GM19438 (cell line): ENCODE measurements at regions not wholly inside any gene's neighbourhood (a gene's known extent, or its start where the extent isn't known, plus 50 kb on each side); places are given as distances from the start of the nearest gene placed in this dataset.
"Not testable (repeated sequence)": the region's sequence is repeated elsewhere in the genome, so short reads cannot be mapped to it uniquely, and the experiment has no call there.

ENCODE experiments used
- ATAC-seq: cut with Tn5 transposase; IDR thresholded peaks from one replicate; pipeline ENCODE4 v1.9.1; 2021; ENCODE audit warnings: low read depth; ENCODE audit not compliant: unreplicated experiment

DNA sequence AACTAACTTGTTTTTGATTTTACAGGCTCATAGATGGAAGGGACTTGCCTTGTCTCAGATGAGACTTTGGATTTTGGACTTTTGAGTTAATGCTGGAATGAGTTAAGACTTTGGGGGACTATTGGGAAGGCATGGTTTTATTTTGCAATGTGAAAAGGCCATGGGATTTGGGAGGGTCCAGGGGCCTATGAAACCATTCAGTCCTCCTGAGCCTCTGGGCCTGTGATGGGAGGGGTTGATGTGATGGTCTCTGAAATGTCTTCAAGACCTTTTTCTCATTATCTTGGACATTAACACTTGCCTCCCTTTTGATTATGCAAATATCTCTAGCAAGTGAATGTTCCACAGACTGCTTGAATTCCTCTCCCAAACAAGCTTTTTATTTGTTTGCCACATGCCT lies 346.0 kb upstream of the DIPK2B start:
- ATAC-seq, result not testable (repeated sequence)

DNA sequence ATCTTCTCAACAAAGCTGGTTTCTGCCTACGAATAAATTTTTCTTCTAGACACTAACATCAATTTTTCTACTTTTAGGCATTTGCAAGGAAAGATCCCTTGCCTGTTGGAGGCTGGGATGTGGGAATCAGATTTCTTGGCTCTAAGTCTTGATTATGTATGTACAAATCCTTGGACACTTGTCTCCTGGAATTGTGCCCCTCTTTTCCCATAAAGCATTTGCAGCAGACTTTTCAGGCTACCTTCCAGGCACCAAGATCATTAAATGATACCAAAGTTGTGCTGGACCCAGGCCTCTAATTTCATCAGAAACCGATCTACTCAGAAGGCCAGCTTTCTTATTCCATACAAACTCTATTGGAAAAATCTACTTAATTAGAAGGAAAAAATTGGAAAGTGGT lies 339.5 kb upstream of the DIPK2B start:
- no peak for ATAC-seq

DNA sequence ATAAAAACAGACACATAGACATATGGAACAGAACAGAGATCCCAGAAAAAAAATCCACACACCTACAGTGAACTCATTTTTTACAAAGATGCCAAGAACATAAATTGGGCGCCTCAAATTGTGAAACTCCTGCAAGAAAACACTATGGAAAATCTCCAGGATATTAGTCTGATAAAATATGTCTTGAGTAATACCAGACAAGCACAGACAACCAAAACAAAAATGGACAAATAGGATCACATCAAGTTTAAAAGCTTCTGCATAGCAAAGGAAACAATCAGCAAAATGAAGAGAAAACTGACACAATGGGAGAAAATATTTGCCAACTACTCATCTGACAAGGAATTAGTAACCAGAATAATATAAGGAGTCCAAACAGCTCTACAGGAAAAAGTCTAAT lies 337.3 kb upstream of the DIPK2B start:
- ATAC-seq, result no peak

DNA sequence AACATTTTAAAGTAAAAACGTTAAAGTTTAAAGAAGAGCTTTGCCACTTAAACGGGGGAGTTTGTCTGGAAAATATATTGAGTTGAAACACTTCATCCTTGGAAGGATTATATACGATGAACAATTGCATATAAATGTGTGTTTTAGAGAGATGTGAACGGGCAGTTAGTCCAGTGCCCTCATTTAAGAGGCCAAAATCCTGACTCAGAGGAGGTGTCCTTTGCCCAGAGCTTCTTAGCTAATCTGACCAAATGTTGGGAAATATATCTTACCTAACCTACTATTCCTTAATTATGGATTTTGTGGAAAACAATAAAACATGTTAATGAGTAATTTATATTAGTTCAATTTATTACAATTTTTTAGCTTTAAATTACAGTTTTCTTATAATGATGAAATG lies 327.2 kb upstream of the DIPK2B start:
- ATAC-seq, result no peak

DNA sequence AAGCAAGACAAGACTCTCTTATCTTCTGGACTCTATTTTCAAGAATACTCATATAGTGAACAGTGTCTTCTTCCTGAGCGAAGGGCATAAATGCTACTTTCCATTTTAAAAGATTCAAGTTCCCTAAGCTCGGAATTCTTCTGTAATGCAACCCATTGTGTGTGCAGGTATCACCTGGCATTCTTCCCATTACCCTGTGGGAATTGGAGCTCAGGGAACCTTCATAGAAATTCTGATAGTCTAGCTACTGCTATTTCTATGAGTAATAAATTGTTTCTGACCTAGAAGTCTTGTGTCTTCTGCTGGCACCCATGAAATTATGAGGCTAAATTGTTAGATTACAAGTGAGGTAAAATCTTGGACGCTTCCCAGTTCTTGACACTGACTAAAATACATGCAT lies 324.1 kb upstream of the DIPK2B start:
- no peak for ATAC-seq

DNA sequence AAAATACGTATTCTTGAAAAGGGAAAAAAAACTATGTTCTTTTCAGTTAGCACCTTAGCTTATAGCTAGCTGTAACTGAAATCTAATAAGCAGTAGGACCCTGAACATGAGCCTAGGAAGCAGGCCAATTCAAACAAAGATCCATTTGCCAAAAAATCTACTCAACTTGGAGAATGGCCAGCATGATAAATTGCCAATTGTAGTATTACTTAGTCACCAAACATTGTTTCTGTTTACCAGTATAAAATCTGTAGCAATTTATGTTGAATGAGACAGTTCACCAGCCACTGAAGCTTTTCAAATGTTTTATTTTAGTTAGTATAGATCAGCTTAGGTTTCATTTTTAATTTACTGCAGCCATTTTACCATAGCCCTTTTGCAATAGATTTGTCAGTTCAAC lies 323.6 kb upstream of the DIPK2B start:
- ATAC-seq, result no peak

DNA sequence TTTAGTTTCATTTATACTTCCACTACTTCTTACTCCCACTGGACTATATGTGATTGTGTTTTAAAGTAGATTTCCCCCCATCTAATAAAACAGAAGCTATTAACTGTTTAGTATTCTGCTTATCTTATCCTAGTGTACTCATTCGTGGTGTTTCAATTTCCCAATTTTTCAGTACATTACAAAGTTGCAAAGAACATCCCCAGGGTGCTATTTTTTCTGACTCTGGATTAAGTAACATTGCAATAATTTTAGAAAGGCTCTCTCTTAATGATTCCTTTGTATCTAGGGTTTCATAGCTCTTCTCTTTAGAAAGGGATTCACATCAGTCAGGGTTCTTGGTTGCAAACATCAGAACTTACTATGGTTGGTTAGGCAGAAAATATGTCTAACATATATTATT lies 317.9 kb upstream of the DIPK2B start:
- ATAC-seq, result no peak

DNA sequence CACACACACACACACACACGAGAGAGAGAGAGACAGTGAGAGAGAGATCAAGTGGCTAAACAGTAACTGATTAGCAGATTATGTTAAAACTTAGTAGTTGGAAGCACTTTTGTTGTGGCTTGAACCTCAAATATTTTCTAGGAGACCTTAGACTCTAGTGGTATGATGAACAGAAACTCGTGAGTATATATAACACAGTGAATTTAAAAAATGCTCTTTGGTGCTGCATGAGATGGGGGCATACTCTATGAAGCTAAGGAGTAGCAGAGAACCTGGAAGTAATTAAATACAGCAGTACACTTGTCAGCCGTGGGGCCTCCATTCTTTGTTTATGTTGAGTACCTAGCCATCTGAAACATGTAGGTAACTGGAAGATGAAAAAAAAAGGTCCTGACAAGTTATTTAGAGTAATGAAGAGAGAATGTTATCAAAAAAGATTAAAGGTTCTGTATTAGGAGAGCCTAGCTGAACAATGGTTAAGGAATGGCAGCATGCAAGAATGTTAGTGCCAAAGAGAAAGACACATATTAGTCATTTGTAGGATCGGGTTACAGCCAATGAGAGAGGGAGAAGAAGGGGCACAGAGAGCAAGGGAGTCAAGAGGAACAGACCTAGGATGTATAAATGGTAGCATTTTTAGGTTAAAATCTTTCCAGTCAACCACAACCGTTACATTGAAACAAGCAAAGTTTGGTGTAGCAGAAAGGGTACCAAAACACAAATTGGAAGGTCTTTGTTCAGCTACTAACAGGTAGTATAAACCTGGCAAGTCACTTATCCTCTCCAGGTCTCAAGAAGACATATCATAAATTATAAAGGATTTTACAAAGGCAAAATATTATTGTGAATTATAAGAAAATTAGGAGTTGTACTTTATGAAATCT lies 316.7 kb upstream of the DIPK2B start:
- no peak for ATAC-seq

DNA sequence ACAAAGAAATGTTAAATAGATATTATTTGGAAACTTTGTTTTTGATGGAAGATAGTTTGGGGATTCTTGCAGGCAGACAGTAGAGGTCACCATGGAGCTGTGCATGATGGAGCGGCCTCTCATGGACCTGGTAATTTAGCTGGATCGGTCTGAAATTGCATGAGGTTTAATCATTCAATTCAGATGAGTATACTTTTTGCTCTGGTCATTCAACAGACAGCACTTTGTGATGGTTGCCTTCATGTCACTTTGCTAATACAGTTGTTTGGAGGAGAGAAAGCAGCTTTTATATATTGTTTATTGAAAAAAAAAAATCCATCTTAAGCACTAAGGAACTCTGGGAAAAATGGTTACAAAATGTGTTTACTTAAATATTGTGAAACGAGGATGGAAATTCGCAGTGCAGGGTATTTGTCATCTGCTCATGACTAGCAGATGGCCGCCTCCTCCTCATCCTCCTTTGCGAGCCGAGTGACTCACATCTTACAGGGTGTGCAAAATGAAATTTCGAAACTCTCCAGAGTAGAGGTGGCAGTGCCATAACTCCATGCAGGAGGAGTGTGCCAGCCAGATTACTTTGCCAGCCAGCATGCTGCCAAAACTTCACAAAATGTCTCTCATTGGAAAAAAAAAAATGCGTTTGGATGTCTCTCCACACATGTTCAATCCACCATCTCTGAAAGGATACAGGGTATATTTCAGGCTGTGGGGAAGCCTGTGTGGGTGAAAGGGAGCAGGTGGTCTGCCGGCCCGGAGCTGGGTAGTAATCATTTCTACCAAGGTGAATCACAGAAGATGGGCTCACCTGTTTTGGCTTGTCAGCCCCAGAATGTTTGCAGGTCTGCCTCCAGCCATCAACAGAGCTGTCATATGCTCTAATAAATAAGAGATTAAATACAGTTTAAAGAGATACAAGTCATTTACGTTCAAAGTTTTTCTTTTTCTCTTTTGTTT lies 314.9 kb upstream of the DIPK2B start:
- ATAC-seq, result no peak

DNA sequence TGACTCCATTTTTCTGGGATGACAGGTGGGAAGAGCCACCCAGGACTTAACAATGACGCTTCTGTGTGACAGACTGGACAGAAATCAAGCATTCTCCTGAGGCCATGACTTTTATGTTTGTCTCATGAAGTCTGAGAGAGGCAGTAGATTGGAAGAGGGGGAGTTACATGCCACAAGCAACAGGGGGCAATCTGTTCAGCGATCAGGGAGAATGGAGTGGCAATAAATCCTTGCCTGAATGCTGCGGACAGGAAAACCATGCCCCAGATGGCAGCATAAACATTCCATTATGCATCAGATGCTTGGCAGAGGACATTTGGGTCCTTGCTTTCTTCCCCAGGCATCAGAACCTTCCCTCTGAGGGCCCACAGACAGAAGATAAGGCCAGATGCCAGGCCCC lies 312.4 kb upstream of the DIPK2B start:
- no peak for ATAC-seq

DNA sequence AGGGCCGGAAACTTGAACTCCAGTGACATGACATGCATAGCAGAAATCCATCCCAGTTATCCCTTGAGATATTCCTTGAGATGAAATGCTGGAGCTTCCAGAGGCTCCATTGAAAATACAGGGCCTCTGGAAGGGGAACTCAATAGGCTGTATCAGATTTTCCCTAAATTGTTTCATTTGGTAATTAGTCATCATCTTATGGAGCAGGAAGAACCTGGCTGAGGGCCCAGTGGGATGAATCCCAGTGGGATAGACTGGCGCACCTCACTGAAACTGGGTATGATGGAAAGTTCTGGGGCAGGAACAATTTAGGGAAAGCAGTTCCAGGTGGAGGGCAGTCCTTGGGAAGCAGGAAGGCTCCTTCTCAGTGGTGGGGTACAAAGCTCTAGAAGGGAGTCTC lies 307.8 kb upstream of the DIPK2B start:
- ATAC-seq, result no peak

DNA sequence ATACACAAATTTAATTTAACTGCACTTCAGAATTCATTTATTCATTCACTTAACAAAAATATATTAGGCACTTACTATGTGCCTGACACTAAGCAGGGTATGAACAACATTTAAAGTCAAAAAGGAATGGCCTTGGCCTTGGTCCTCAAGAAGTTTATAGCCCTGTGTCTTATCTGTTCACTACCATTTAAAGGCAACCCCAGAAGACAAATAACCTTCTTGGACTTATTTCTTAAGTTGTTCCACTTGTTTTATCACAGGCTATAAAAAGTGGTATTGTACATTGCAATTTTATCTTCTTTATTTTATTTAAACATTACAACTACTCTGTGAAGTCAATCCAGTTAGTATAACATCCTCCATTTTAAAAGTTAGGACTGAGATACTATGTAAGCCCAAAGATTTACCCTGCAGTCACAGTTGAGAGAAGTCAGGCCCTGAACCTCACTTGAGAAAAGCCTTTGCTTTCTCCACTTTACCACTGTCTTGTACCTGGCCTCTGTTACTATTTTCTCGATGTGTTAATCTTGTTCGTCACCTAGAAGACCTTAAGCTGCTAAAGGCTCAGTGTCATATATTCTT lies 305.6 kb upstream of the DIPK2B start:
- ATAC-seq, result no peak

DNA sequence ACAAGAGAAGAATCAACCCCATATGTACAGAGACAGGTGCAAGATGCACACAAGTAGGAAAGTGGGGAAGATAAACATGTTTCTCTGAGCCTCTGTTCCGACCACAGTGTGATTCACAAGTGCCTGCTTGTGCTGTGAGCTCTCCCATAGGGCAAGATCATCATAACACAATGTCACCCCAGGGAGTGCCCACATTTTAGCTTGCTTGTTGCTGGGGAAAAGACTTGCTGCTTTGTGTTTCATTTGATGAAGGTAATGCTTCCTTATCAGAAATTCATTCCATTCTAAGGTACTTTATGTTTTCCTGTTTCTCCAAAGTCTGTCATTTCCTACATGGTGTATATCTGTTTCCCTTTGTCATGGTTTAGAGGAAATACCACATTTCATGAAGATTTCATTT lies 304.5 kb upstream of the DIPK2B start:
- ATAC-seq, result no peak

DNA sequence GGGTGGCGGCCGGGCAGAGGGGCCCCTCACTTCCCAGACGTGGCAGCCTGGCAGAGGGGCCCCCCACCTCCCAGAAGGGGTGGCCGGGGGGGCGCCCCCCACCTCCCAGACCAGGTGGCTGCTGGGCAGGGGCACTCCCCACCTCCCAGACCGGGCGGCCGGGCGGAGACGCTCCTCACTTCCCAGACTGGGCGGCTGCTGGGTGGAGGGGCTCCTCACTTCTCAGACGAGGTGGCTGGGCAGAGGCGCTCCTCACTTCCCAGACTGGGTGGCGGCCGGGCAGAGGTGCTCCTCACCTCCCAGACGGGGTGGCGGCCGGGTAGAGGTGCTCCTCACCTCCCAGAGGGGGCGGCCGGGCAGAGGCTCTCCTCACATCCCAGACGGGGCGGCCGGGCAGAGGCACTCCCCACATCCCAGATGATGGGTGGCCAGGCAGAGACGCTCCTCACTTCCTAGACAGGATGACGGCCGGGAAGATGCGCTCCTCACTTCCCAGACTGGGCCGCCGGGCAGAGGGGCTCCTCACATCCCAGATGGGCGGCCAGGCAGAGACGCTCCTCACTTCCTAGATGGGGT lies 303.2 kb upstream of the DIPK2B start:
- not testable (repeated sequence) for ATAC-seq

DNA sequence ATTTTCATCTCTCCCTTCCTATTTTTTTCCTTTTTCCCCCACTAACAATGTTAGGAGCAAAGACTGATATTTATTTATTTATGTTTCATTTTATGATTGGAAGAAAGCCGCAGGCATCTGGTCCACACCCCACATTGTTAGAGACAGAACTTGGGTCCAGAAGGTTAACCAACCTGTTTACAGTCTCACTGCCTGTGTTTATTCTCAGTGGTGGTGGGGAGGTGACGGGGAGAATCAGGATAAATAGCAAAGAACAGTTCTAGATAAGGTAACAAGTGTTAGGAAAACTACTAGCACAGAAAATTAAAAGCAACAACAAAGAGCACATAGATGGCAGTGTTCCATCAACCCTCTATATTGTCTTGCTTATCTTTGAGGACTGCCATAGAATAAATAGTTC lies 301.7 kb upstream of the DIPK2B start:
- ATAC-seq, result no peak

DNA sequence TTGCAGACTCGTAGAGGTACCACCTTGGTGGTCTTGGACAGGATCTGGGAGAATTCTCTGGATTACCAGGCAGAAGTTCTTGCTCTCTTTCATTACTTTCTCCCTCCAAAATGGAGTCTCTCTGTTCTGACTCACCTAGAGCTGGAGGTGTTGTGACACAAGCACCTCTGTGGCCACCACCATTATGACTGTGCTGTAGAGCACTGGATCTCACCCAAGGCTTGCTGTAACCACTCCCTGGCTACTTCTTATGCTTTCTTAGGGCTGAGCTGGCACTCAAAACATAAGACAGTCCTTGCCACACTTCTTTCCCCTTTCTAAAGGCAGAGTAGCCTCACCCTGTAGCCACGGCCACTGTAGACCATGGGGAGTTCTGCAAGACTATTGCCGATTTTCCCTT lies 296.6 kb upstream of the DIPK2B start:
- no peak for ATAC-seq

DNA sequence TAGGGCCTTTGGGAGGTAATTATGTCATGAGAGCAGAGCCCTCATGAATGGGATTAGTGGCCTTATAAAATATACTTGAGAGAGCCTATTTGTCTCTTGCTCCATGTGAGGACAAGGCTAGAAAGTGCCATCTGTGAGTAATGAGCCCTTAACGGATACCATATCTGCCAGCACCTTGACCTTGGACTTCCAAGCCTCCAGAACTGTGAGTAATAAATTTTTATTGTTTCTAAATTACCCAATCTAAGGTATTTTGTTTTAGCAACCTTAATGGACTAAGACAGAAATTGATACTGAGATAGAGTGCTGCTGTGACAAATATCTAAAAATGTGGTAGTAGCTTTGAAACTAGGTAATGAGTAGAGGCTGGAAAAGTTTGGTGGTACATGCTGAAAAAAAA lies 285.0 kb upstream of the DIPK2B start:
- no peak for ATAC-seq

DNA sequence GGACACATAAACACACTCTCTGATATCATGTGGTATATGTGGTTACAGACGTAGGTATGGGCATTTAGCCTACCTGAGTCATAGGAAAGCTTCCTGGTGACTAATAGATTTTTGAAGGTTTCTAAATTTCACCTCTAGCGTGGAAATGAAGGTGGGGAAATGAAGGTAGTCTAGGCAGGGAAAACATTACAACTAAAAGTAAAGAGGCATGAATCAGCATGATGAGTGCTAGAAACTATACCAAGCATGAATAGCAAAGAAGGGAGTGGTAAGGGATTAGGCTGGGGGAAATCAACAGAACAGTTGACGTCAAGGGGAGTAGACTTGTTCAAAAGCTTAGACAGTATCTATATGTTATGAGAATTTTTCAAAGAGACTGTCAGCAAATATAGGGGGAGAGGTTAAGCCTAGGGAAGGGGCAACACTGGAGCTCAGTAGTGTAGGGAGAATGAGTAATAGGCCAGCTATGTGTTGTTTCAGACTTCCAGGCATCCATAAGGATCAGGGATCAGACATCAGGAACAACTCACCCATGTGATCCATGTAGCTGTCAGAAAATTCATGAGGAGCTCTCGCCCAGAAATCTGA lies 279.3 kb upstream of the DIPK2B start:
- ATAC-seq, result no peak

DNA sequence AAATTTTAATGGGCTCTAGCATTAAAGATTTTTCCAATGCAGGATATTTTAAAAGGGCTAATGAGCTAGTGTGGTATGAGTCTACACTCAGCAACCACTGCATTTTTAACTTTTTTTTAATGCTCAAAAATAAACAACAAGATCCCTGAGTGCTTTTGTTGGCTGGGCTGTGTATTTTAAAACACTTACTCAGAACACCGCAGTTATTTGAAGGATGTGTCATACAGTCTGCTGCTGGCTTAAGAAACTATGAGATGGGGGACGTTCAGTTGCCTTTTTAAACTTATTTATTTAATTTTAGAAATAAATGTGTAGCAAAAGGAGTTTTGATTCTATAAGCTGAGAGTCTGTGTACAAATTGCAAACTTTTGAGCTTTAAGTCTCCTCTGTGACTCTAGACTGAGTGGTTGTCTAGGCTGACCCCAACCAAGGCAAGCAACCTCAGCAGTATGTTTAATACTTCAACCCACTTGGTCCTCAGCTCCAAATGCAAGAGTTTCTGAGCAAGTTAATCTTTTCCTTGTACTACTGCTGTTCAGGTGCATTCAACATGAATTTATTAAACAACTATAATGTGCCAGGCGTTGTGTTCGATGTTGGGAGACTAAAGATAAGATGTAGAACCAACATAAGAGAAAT lies 278.6 kb upstream of the DIPK2B start:
- no peak for ATAC-seq

DNA sequence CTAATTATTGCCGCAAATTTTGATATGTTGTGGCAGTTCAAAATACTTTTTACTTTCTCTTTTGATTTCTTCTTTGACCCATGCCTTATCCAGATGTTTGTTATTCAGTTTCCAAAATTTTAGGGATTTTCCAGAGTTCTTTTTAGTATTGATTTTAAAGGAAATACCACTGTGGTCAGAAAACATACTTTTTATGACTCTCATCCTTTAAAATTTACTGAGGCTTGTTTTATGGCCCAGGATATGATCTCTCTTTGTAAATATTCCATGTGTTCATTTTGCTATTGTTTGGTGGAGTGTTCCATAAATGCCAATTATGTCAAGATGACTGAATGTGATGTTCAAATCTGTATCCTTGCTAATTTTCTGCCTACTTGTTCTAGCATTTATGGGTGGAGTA lies 272.3 kb upstream of the DIPK2B start:
- no peak for ATAC-seq
